ENCODE measurements at regions not wholly inside any gene's neighbourhood (a gene's known extent, or its start where the extent isn't known, plus 50 kb on each side); places are given as distances from the start of the nearest gene placed in this dataset.
A peak's percentile ranks its signal among the peaks of the same experiment; 100 is the strongest.

- H3K4me3 ChIP-seq = no peak overlapping the region
- intact Hi-C loops (cut with DNase I, micrococcal nuclease) = no loop called here
These were observed 79.1 kb downstream of the ADRB2 start for GRCh38 chr5:148905541-148905940.

GRCh38 chr5:148906968-148907367 lies 80.6 kb downstream of the ADRB2 start:
- intact Hi-C loops (cut with DNase I, micrococcal nuclease) = no loop called here
- DNase-seq (no peak), ATAC-seq (no peak)
- no peak overlapping the region for H3K4me3 ChIP-seq
- H3K36me3 ChIP-seq (ENCODE audit: low read depth) = no peaks in the 10 kb centered on the region
- peaks cover 14% of the 10 kb centered on the region for H3K4me1 ChIP-seq (ENCODE audit: low read depth)
- TF ChIP-seq, protein P1, sequence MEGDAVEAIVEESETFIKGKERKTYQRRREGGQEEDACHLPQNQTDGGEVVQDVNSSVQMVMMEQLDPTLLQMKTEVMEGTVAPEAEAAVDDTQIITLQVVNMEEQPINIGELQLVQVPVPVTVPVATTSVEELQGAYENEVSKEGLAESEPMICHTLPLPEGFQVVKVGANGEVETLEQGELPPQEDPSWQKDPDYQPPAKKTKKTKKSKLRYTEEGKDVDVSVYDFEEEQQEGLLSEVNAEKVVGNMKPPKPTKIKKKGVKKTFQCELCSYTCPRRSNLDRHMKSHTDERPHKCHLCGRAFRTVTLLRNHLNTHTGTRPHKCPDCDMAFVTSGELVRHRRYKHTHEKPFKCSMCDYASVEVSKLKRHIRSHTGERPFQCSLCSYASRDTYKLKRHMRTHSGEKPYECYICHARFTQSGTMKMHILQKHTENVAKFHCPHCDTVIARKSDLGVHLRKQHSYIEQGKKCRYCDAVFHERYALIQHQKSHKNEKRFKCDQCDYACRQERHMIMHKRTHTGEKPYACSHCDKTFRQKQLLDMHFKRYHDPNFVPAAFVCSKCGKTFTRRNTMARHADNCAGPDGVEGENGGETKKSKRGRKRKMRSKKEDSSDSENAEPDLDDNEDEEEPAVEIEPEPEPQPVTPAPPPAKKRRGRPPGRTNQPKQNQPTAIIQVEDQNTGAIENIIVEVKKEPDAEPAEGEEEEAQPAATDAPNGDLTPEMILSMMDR (IDR thresholded peaks at IDR 0.05) = no peak
- no peaks in the 10 kb centered on the region for H3K9me3 ChIP-seq

More at GRCh38 chr5:148905541-148905940, 79.1 kb downstream of the ADRB2 start:
- DNase-seq (no peak), ATAC-seq (no peak)
- no peaks in the 10 kb centered on the region for H3K36me3 ChIP-seq (ENCODE audit: low read depth)
- TF ChIP-seq, protein P1 (IDR thresholded peaks at IDR 0.05) = no peak
- peaks cover 11% of the 10 kb centered on the region for H3K4me1 ChIP-seq (ENCODE audit: low read depth)
- no peaks in the 10 kb centered on the region for H3K9me3 ChIP-seq

- no peak overlapping the region for H3K4me3 ChIP-seq
- no peaks in the 10 kb centered on the region for H3K9me3 ChIP-seq
- no peak for ATAC-seq
- intact Hi-C loops (cut with DNase I, micrococcal nuclease) = no loop called here
- H3K36me3 ChIP-seq (ENCODE audit: low read depth) = no peaks in the 10 kb centered on the region
- TF ChIP-seq, protein P1 (IDR thresholded peaks at IDR 0.05) = no peak
- peaks cover 14% of the 10 kb centered on the region for H3K4me1 ChIP-seq (ENCODE audit: low read depth)
- no peak for DNase-seq
These were observed 82.6 kb downstream of the ADRB2 start for GRCh38 chr5:148909040-148909439.

GRCh38 chr5:148909766-148910165 lies 83.4 kb downstream of the ADRB2 start:
- no peak overlapping the region for H3K4me3 ChIP-seq
- H3K36me3 ChIP-seq (ENCODE audit: low read depth) = no peaks in the 10 kb centered on the region
- ATAC-seq = peak; percentile 81
- intact Hi-C loops (cut with DNase I, micrococcal nuclease) = no loop called here
- peaks cover 14% of the 10 kb centered on the region for H3K4me1 ChIP-seq (ENCODE audit: low read depth)
- H3K9me3 ChIP-seq = no peaks in the 10 kb centered on the region
- DNase-seq = peak in 1 of 3 donors; percentile 41
- TF ChIP-seq, protein P1 (IDR thresholded peaks at IDR 0.05) = no peak

DNA sequence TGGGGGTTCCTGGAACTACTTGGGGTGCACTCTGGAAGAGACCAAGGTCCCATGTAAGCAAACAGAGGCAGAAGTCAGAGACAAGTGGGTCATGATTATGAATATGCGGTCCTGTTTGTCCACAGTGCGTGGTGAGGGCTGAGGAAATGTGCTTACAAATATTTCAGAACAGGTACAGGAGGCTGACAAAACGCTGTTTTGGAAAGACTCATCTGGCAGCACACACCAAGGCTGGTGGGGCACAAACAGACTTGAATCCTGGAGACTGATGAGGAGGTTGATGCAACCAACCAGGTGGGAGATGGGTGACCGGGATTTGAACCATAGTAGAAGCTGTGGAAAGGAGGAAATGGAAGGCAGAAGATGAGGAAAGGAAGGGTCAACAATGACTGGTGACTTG lies 83.8 kb downstream of the ADRB2 start:
- Histone ChIP-seq H3K4me3 (no peak overlapping the region), H3K36me3 (ENCODE audit: low read depth) (no peaks in the 10 kb centered on the region), H3K4me1 (ENCODE audit: low read depth) (peaks cover 14% of the 10 kb centered on the region), H3K9me3 (no peaks in the 10 kb centered on the region)
- intact Hi-C loops (cut with DNase I, micrococcal nuclease) = no loop called here
- TF ChIP-seq, protein P1 (IDR thresholded peaks at IDR 0.05) = no peak
- no peak for ATAC-seq
- no peak for DNase-seq
